ENCODE measurements at regions not wholly inside any gene's neighbourhood (a gene's known extent, or its start where the extent isn't known, plus 50 kb on each side); places are given as distances from the start of the nearest gene placed in this dataset.

DNA sequence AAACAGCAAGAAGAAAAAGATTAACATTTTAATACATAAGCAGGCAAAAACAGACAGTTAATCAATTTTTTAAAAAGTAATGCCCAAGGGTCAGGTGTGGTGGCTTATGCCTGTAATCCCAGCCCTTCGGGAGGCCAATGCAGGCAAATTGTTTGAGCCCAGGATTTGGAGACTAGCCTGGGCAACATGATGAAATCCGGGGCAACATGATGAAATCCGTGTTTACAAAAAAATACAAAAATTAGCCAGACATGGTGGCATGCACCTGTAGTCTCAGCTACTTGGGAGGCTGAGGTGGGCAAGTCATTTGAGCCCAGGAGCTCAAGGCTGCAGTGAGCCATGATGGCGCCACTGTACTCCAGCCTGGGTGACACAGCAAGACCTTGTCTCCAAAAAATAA, 94.1 kb upstream of the DST start:
- H3K27me3 ChIP-seq (ENCODE audit: insufficient read depth, low read depth): no peaks in the 10 kb centered on the region
- TF ChIP-seq, protein P1, sequence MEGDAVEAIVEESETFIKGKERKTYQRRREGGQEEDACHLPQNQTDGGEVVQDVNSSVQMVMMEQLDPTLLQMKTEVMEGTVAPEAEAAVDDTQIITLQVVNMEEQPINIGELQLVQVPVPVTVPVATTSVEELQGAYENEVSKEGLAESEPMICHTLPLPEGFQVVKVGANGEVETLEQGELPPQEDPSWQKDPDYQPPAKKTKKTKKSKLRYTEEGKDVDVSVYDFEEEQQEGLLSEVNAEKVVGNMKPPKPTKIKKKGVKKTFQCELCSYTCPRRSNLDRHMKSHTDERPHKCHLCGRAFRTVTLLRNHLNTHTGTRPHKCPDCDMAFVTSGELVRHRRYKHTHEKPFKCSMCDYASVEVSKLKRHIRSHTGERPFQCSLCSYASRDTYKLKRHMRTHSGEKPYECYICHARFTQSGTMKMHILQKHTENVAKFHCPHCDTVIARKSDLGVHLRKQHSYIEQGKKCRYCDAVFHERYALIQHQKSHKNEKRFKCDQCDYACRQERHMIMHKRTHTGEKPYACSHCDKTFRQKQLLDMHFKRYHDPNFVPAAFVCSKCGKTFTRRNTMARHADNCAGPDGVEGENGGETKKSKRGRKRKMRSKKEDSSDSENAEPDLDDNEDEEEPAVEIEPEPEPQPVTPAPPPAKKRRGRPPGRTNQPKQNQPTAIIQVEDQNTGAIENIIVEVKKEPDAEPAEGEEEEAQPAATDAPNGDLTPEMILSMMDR (conservative IDR thresholded peaks at IDR 0.05; ENCODE audit: low read depth, low read length): no peak
- no peak overlapping the region for H3K4me2 ChIP-seq
- H2AFZ ChIP-seq (ENCODE audit: low read depth): no peak overlapping the region
- H3K9ac ChIP-seq: no peak overlapping the region
- H3K4me1 ChIP-seq (ENCODE audit: low read depth, poor library complexity, severe bottlenecking): peaks cover 26% of the 10 kb centered on the region
- H3K4me3 ChIP-seq (IDR thresholded peaks at IDR 0.05; ENCODE audit: insufficient read depth, low read depth, low read length): no peak overlapping the region
- peaks cover 2% of the 10 kb centered on the region; the same call in 1 of the 2 replicates for H3K36me3 ChIP-seq (ENCODE audit: insufficient read depth)
- H4K20me1 ChIP-seq (ENCODE audit: insufficient read depth): peaks cover 24% of the 10 kb centered on the region
- H3K79me2 ChIP-seq (ENCODE audit: insufficient read depth, low read depth): peaks cover 84% of the 10 kb centered on the region
- no peak overlapping the region for H3K27ac ChIP-seq

DNA sequence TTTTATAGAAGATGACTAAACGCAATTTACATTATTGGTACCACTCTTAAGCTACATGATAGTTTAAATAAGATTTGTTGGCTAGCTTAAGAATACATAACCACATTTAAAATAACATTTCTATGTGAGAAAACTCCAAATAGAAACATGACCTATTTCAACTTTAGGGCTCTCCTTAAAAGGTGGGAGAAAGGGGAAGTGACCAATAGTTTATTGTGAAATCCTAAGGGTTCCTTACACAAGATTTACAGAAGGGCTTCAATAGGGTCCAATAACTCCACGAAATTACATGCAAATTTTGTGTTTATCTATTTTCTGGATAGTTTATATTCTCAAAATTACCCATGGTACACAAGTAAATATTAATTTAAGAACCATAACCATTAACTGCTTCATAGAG, 91.6 kb upstream of the DST start:
- Histone ChIP-seq H3K36me3 (ENCODE audit: insufficient read depth) (peaks cover 2% of the 10 kb centered on the region; the same call in 1 of the 2 replicates), H2AFZ (ENCODE audit: low read depth) (no peak overlapping the region), H3K4me3 (IDR thresholded peaks at IDR 0.05; ENCODE audit: insufficient read depth, low read depth, low read length) (no peak overlapping the region), H3K4me2 (no peak overlapping the region), H3K4me1 (ENCODE audit: low read depth, poor library complexity, severe bottlenecking) (peaks cover 20% of the 10 kb centered on the region), H3K27me3 (ENCODE audit: insufficient read depth, low read depth) (no peaks in the 10 kb centered on the region), H3K79me2 (ENCODE audit: insufficient read depth, low read depth) (peaks cover 75% of the 10 kb centered on the region), H3K27ac (no peak overlapping the region), H4K20me1 (ENCODE audit: insufficient read depth) (peaks cover 12% of the 10 kb centered on the region; the same call in 1 of the 2 replicates), H3K9ac (no peak overlapping the region)
- TF ChIP-seq, protein P1 (conservative IDR thresholded peaks at IDR 0.05; ENCODE audit: low read depth, low read length): no peak

DNA sequence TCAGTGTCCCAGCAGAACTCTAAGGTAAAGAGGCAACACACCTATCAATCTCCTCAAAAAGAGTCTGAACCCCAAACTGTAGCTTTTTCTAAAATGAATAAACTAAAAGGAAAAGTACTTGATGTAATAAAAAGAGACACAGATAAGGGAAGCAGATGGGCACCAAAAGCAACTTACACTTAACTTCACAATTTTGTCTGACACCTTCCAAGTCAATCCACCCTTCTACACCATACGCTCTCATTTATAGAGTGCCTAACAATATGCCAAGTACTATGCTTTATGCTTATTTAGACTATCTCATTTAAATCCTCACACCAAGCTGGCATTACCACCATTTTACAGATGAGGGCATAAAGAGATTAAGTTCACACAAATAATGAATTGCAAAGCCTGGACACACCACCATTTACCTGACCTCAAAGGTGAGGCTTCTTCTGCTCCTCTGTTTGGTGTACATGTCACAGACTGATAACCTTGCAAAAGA, 90.6 kb upstream of the DST start:
- Histone ChIP-seq H3K4me2 (no peak overlapping the region), H3K9ac (no peak overlapping the region), H3K4me1 (ENCODE audit: low read depth, poor library complexity, severe bottlenecking) (peaks cover 20% of the 10 kb centered on the region), H4K20me1 (ENCODE audit: insufficient read depth) (peaks cover 19% of the 10 kb centered on the region), H2AFZ (ENCODE audit: low read depth) (no peak overlapping the region), H3K27me3 (ENCODE audit: insufficient read depth, low read depth) (no peaks in the 10 kb centered on the region), H3K79me2 (ENCODE audit: insufficient read depth, low read depth) (peaks cover 72% of the 10 kb centered on the region), H3K36me3 (ENCODE audit: insufficient read depth) (peaks cover 2% of the 10 kb centered on the region; the same call in 1 of the 2 replicates), H3K27ac (no peak overlapping the region), H3K4me3 (IDR thresholded peaks at IDR 0.05; ENCODE audit: insufficient read depth, low read depth, low read length) (no peak overlapping the region)
- TF ChIP-seq, protein P1 (conservative IDR thresholded peaks at IDR 0.05; ENCODE audit: low read depth, low read length): no peak

DNA sequence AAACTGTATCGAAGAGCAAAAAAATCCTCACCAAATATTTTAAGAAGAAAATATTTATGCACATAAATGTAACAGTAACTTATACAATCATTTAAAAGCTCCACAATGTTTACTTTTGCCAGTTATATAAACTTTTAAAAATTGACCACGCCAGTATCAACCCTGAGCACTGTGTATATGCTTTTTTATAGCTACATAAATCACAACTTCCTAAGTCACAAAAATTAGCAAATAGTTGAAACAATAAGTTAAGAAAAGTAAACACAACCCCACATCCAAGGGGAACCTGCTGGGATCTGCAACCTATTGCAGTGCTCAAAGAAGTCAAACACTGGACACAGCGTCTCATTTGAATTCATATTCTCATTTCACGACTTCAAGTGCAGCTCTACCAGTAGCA, 89.8 kb upstream of the DST start:
- Histone ChIP-seq H3K27me3 (ENCODE audit: insufficient read depth, low read depth) (no peaks in the 10 kb centered on the region), H4K20me1 (ENCODE audit: insufficient read depth) (peaks cover 14% of the 10 kb centered on the region), H3K4me1 (ENCODE audit: low read depth, poor library complexity, severe bottlenecking) (peaks cover 17% of the 10 kb centered on the region), H3K79me2 (ENCODE audit: insufficient read depth, low read depth) (peaks cover 72% of the 10 kb centered on the region), H3K4me3 (IDR thresholded peaks at IDR 0.05; ENCODE audit: insufficient read depth, low read depth, low read length) (no peak overlapping the region), H3K36me3 (ENCODE audit: insufficient read depth) (peaks cover under 1% of the 10 kb centered on the region; the same call in 1 of the 2 replicates), H3K27ac (no peak overlapping the region), H3K9ac (no peak overlapping the region), H3K4me2 (no peak overlapping the region), H2AFZ (ENCODE audit: low read depth) (no peak overlapping the region)
- TF ChIP-seq, protein P1 (conservative IDR thresholded peaks at IDR 0.05; ENCODE audit: low read depth, low read length): no peak

Measured in KMS-11 (cell line).